HG03575 (cell line): ENCODE measurements at regions not wholly inside any gene's neighbourhood (a gene's known extent, or its start where the extent isn't known, plus 50 kb on each side); places are given as distances from the start of the nearest gene placed in this dataset.

Experiments
- ATAC-seq: cut with Tn5 transposase; IDR thresholded peaks from one replicate; pipeline ENCODE4 v1.9.1; 2021; ENCODE audit not compliant: unreplicated experiment, insufficient number of reproducible peaks, low FRiP score; ENCODE audit errors: extremely low read depth

- no peak for ATAC-seq
Measured at GRCh38 chr18:27899893-27900292, 277.0 kb downstream of the CDH2 start.

DNA sequence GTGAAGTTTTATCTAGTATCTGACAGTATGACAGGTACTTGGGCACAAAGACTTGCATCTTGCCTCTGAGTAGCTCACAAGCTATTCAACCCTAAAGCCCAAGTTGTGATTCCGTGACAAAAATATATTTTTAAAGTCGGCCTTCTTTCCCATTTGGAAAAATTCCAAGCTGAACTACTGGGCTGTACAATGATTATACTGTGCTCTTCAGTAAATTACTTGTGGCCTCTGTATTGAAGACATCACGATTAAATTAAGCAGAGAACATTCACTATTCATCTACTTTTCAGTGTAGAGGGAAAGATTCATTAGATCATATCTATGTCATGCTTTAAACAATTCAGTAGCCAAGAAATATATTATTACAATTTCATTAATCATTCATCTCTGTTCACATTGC is 282.2 kb downstream of the CDH2 start:
- ATAC-seq = no peak

GRCh38 chr18:27887711-27888495 is 289.0 kb downstream of the CDH2 start:
- no peak for ATAC-seq

DNA sequence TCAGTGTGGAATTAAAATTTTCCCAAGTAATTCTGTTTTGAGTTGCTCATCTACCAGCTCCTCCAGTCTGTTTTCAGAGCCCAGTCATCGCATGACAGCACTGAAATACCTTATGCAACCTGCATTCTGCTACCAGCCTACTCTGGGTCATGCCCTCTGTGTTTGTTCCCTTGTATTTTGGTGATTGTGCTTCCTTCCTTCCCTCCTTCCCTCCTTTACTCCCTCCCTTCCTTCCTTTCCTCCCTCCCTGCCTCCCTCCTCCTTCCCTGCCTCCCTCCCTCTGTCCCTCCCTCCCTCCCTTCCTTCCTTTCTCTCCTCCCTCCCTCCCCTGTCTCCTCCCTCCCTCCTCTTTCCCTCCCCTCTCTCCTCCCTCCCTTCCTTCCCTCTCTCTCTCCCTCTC is 289.6 kb downstream of the CDH2 start:
- ATAC-seq = no peak

- ATAC-seq = no peak
Measured at GRCh38 chr18:27879540-27879939, 297.4 kb downstream of the CDH2 start.

DNA sequence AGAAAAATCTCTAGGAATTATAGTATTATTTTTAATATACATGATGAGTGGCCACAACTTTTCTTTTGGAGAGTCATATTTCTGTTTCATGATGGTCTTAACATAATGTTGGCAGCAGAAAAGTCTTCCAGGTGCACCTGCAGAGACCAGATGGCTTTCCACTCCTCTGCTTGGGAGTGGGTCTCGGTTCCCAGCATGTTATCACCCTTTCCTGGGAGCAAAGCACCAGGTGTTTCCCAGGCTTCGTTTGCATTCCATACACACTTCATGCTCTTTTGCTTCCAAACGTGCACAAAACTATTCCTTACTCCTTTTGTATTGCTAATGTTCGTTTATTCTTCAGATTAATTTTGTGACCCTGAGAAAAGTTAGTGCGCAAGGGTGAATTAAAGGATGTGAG is 305.2 kb downstream of the CDH2 start:
- no peak for ATAC-seq

DNA sequence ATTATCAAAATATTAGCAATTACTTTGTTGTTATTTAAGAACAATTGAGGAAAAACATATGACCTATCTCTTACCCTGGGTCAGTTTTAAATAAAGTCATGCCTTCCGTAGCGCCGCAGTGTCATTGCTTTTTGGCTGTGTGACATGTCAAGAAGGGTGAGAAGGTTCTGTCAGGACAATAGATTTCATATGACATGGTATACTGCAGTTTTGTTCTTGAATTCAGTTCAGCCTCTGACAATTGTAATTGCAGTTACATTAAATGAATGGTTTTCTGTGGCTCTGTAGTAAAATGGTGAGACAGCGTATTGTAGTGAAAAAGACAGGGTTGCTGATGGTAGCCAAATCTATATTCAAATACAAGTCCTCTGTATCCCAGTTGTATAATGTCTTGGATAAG is 307.2 kb downstream of the CDH2 start:
- no peak for ATAC-seq

- ATAC-seq = no peak
Measured at GRCh38 chr18:27865431-27865830, 311.5 kb downstream of the CDH2 start.

GRCh38 chr18:27863780-27864430 is 313.0 kb downstream of the CDH2 start:
- no peak for ATAC-seq

GRCh38 chr18:27862041-27862682 is 314.8 kb downstream of the CDH2 start:
- ATAC-seq = no peak

GRCh38 chr18:27861539-27861938 is 315.4 kb downstream of the CDH2 start:
- no peak for ATAC-seq

DNA sequence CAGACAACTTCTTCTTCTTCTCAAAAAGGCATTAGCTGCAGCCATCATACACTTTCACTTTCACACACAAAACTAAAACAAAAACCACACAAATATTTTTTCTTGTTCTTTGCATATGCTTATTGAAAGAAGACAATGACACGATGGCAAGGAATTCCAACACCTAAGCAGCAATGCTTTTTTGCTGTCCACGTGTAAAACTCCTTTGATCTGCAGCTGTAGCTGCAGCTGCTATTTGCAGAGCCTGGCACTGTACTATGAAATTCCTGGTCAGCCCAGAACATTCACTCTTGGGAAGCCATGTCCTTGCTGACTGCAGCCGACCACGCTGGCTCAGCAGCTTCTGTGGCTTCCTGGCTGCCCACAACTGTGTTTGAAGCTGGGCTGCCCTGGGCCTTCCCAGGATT is 316.2 kb downstream of the CDH2 start:
- no peak for ATAC-seq

DNA sequence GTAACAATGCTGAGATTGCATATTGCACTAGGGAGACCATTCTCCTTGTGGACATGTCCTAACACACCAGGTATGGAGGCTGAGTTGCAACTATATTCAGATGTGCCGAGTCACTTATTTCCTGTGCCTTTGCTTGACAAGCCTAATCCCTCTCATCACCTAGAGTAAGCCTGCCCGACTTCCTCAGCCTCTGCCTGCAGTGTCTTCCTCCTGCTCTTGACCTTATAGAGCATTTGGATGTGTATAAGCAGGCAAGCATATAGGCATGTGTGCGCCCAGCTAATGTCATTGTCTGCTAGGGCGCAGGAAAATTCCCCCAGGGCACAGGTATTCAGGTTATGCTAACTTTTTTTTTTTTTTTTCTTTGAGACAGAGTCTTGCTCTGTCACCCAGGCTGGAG is 316.9 kb downstream of the CDH2 start:
- no peak for ATAC-seq

DNA sequence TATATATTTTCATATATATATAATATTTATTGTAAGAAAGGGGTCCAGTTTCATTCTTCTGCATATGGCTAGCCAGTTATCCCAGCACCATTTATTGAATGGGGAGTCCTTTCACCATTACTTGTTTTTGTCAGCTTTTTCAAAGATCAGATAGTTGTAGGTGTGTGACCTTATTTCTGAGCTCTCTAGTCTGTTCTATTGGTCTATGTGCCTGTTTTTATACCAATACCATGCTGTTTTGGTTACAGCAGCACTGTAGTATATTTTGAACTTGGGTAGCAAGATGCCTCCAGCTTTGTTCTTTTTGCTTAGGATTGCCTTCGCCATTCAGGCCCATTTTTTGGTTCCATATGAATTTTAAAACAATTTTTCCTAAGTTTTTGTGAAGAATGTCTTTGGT is 320.1 kb downstream of the CDH2 start:
- ATAC-seq = no peak

GRCh38 chr18:27855486-27855885 is 321.4 kb downstream of the CDH2 start:
- no peak for ATAC-seq

- no peak for ATAC-seq
Measured at GRCh38 chr18:27854631-27855030, 322.3 kb downstream of the CDH2 start.

DNA sequence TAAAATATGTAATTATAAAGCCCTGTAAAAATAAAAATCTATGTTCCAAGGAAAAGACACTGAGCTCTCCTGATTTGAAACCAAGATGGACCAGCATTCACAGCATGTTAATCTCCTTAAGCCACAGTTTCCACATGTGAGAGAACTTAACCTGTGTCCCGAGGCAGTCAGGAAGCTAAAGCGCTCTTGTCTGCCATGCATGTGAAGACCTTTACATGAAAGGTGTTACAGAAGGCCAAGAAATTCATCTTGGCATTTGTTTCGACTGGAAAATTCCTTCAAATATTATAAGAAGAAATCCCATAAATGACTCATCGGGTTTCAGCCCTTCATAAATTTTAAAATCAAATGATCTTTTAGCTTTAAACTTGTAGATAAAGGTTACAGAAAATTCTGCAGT is 328.6 kb downstream of the CDH2 start:
- ATAC-seq = no peak

- ATAC-seq = no peak
Measured at GRCh38 chr18:27847412-27847811, 329.5 kb downstream of the CDH2 start.

DNA sequence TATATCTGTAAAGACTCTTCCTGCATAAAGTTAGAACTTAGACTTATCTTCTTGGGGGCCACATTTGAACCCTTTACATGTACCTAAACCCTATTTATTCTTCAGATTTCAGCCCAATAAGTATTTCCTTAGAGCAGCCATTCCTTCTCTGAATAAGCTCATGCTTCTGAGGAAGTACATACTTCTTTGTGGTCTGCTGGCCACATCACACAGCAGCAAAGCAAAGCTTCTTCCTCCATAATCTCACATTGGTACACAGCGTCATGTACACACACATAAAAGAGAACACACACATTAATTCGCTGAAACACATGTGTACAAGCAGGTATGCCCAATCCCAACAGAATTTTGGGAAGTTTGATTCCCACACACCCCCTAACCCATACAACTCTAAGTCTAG is 331.0 kb downstream of the CDH2 start:
- no peak for ATAC-seq
